ENCODE measurements at regions not wholly inside any gene's neighbourhood (a gene's known extent, or its start where the extent isn't known, plus 50 kb on each side); places are given as distances from the start of the nearest gene placed in this dataset.

- H3K27me3 ChIP-seq: no peaks in the 10 kb centered on the region
- DNase-seq: no peak
- WGBS, 2 donors: 73 to 78% methylated on average over 13 to 14 of the region's 14 CpGs
- H3K4me3 ChIP-seq (replicated peaks in 1 of 3): no peak overlapping the region
- H3K27ac ChIP-seq: no peak overlapping the region
- H3K4me1 ChIP-seq: peaks cover 0 to 6% of the 10 kb centered on the region in 2 donors
- H3K9me3 ChIP-seq: no peaks in the 10 kb centered on the region
- TF ChIP-seq POLR2A (IDR thresholded peaks at IDR 0.05) (no peak), CTCF (IDR thresholded peaks at IDR 0.05) (no peak)
- intact Hi-C loops (cut with DNase I): no loop called here
- no peaks in the 10 kb centered on the region for H3K36me3 ChIP-seq
Measured at GRCh38 chr1:232110281-232111090, 483.9 kb downstream of the DISC1 start.

- TF ChIP-seq CTCF (IDR thresholded peaks at IDR 0.05): no peak
- TF ChIP-seq POLR2A (IDR thresholded peaks at IDR 0.05): no peak
- Histone ChIP-seq H3K4me1 (peaks cover 0 to 6% of the 10 kb centered on the region in 2 donors), H3K9me3 (no peaks in the 10 kb centered on the region), H3K27ac (no peak overlapping the region), H3K4me3 (replicated peaks in 1 of 3) (no peak overlapping the region), H3K27me3 (no peaks in the 10 kb centered on the region), H3K36me3 (no peaks in the 10 kb centered on the region)
- WGBS, 2 donors: 91 to 100% methylated on average over 1 of the region's 1 CpG
- intact Hi-C loops (cut with DNase I): no loop called here
- no peak for DNase-seq
Measured at GRCh38 chr1:232109391-232109790, 482.8 kb downstream of the DISC1 start.

- 89 to 91% methylated on average over 3 of the region's 3 CpGs for WGBS, 2 donors
- Histone ChIP-seq H3K9me3 (no peaks in the 10 kb centered on the region), H3K4me3 (replicated peaks in 1 of 3) (no peak overlapping the region), H3K4me1 (peaks cover 0 to 6% of the 10 kb centered on the region in 2 donors), H3K27ac (no peak overlapping the region), H3K36me3 (no peaks in the 10 kb centered on the region), H3K27me3 (no peaks in the 10 kb centered on the region)
- no peak for DNase-seq
- intact Hi-C loops (cut with DNase I): no loop called here
- TF ChIP-seq POLR2A (IDR thresholded peaks at IDR 0.05) (no peak), CTCF (IDR thresholded peaks at IDR 0.05) (no peak)
Measured at GRCh38 chr1:232108598-232108997, 482.0 kb downstream of the DISC1 start.

- H3K9me3 ChIP-seq: no peaks in the 10 kb centered on the region
- intact Hi-C loops (cut with DNase I): no loop called here
- 77 to 90% methylated on average over 4 of the region's 4 CpGs for WGBS, 2 donors
Measured at GRCh38 chr1:232106415-232106814, 479.8 kb downstream of the DISC1 start.

More at GRCh38 chr1:232106415-232106814, 479.8 kb downstream of the DISC1 start:
- no peaks in the 10 kb centered on the region for H3K27me3 ChIP-seq
- DNase-seq: no peak
- H3K36me3 ChIP-seq: no peaks in the 10 kb centered on the region
- H3K27ac ChIP-seq: no peak overlapping the region
- H3K4me1 ChIP-seq: peaks cover 0 to 6% of the 10 kb centered on the region in 2 donors
- no peak overlapping the region for H3K4me3 ChIP-seq (replicated peaks in 1 of 3)
- TF ChIP-seq POLR2A (IDR thresholded peaks at IDR 0.05) (no peak), CTCF (IDR thresholded peaks at IDR 0.05) (no peak)
